Neural progenitor cell (in vitro differentiated cells): ENCODE measurements at regions not wholly inside any gene's neighbourhood (a gene's known extent, or its start where the extent isn't known, plus 50 kb on each side); places are given as distances from the start of the nearest gene placed in this dataset.

Experiments
- DNase-seq: peaks from one replicate; pipeline ENCODE4 v3.0.0-alpha.2; 2016; ENCODE audit warnings: low spot score
- H2AFZ ChIP-seq: fragments of 200-600 bp; sonication (generic); replicated peaks from 2 replicates; pipeline ENCODE4 v1.6.1; 2016; ENCODE audit warnings: antibody characterized with exemption
- H3F3A ChIP-seq: fragments of 200-600 bp; sonication (generic); 2 replicates; pipeline ENCODE4 v1.6.1; 2016; ENCODE audit warnings: antibody characterized with exemption, low read depth
- H3K27ac ChIP-seq: fragments of 200-600 bp; sonication (generic); 2 replicates; pipeline ENCODE4 v1.5.1; 2016; ENCODE audit warnings: mild to moderate bottlenecking
- H3K27me3 ChIP-seq: fragments of 200-600 bp; sonication (generic); 2 replicates; pipeline ENCODE4 v1.6.1; 2016; ENCODE audit warnings: mild to moderate bottlenecking, moderate library complexity
- H3K36me3 ChIP-seq: fragments of 200-600 bp; sonication (generic); 2 replicates; pipeline ENCODE4 v1.5.1; 2016
- H3K4me1 ChIP-seq: fragments of 200-600 bp; sonication (generic); 2 replicates; pipeline ENCODE4 v1.6.1; 2016; ENCODE audit warnings: mixed run types
- H3K4me2 ChIP-seq: fragments of 200-600 bp; sonication (generic); 2 replicates; pipeline ENCODE4 v1.6.1; 2016
- H3K4me3 ChIP-seq: fragments of 200-600 bp; sonication (generic); 2 replicates; pipeline ENCODE4 v1.5.1; 2016
- H3K79me2 ChIP-seq: fragments of 200-600 bp; sonication (generic); 2 replicates; pipeline ENCODE4 v1.6.1; 2016; ENCODE audit warnings: low read depth
- H3K9ac ChIP-seq: fragments of 200-600 bp; sonication (generic); 2 replicates; pipeline ENCODE4 v1.6.1; 2016
- H3K9me3 ChIP-seq: fragments of 200-600 bp; sonication (generic); 2 replicates; pipeline ENCODE4 v1.5.1; 2016; ENCODE audit warnings: low read depth
- H4K20me1 ChIP-seq: fragments of 200-600 bp; sonication (generic); 2 replicates; pipeline ENCODE4 v1.6.1; 2016; ENCODE audit warnings: low read depth
- H3K27ac Mint-ChIP-seq: 3 replicates; pipeline ENCODE4 v1.8.0; 2021; ENCODE audit warnings: mixed read lengths
- H3K27me3 Mint-ChIP-seq: 2 replicates; pipeline ENCODE4 v1.8.0; 2022; ENCODE audit warnings: low read depth, mild to moderate bottlenecking, inconsistent platforms, moderate library complexity, mixed read lengths; ENCODE audit not compliant: insufficient read depth
- H3K36me3 Mint-ChIP-seq: 3 replicates; pipeline ENCODE4 v1.8.0; 2021; ENCODE audit warnings: mixed read lengths
- H3K4me1 Mint-ChIP-seq: 3 replicates; pipeline ENCODE4 v1.8.0; 2021; ENCODE audit warnings: mixed read lengths
- H3K4me3 Mint-ChIP-seq: 3 replicates; pipeline ENCODE4 v1.8.0; 2021; ENCODE audit warnings: mild to moderate bottlenecking, moderate library complexity, mixed read lengths
- H3K9me3 Mint-ChIP-seq: 3 replicates; pipeline ENCODE4 v1.8.0; 2020; ENCODE audit warnings: mixed read lengths
- EZH2 ChIP-seq: fragments of 200-600 bp; sonication (generic); IDR thresholded peaks from 2 replicates; pipeline ENCODE4 v1.6.1; 2017; ENCODE audit warnings: antibody characterized with exemption, mild to moderate bottlenecking, moderate library complexity
- EZH2phosphoT487 ChIP-seq: fragments of 200-600 bp; sonication (generic); IDR thresholded peaks from 2 replicates; pipeline ENCODE4 v1.6.1; 2017; ENCODE audit warnings: antibody characterized with exemption
- TF ChIP-seq, protein P1 (sequence below): fragments of 200-600 bp; sonication (generic); IDR thresholded peaks from 2 replicates; pipeline ENCODE4 v1.5.1; 2017; ENCODE audit warnings: antibody characterized with exemption, mild to moderate bottlenecking

DNA sequence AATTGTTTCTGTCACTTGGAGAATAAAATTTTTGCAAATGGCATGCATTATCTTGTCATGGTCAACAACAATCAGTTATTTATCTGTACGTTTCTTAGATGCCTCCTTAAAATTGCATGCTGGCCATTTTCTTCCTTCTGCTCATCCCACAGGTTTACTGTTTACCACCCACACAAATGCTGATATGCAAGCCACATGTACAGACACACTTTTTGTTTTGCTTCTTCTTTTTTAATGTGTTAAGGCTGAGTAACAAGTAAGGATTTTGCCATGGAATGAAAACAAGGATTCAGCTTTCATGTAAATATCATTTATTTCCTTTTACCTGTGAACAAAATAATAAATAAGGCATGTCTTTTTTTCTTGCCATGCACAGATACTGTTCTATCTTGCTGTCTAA, 1077.1 kb upstream of the ZEB2 start:
- no peaks in the 10 kb centered on the region for H3F3A ChIP-seq
- H2AFZ ChIP-seq: no peak overlapping the region
- H3K79me2 ChIP-seq: no peaks in the 10 kb centered on the region
- Mint-ChIP-seq H3K27me3 (peaks cover 2% of the 10 kb centered on the region), H3K4me3 (no peak overlapping the region), H3K9me3 (peaks cover 2% of the 10 kb centered on the region), H3K4me1 (peaks cover 13% of the 10 kb centered on the region), H3K36me3 (no peaks in the 10 kb centered on the region), H3K27ac (no peak overlapping the region)
- no peak overlapping the region for H3K9ac ChIP-seq
- DNase-seq: no peak
- no peaks in the 10 kb centered on the region for H3K36me3 ChIP-seq
- H3K9me3 ChIP-seq: no peaks in the 10 kb centered on the region
- H3K4me2 ChIP-seq: no peak overlapping the region
- no peak overlapping the region for H3K27ac ChIP-seq
- no peak for TF ChIP-seq EZH2phosphoT487
- no peak for TF ChIP-seq EZH2
- TF ChIP-seq, protein P1, sequence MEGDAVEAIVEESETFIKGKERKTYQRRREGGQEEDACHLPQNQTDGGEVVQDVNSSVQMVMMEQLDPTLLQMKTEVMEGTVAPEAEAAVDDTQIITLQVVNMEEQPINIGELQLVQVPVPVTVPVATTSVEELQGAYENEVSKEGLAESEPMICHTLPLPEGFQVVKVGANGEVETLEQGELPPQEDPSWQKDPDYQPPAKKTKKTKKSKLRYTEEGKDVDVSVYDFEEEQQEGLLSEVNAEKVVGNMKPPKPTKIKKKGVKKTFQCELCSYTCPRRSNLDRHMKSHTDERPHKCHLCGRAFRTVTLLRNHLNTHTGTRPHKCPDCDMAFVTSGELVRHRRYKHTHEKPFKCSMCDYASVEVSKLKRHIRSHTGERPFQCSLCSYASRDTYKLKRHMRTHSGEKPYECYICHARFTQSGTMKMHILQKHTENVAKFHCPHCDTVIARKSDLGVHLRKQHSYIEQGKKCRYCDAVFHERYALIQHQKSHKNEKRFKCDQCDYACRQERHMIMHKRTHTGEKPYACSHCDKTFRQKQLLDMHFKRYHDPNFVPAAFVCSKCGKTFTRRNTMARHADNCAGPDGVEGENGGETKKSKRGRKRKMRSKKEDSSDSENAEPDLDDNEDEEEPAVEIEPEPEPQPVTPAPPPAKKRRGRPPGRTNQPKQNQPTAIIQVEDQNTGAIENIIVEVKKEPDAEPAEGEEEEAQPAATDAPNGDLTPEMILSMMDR: no peak
- H3K27me3 ChIP-seq: no peaks in the 10 kb centered on the region
- no peak overlapping the region for H3K4me3 ChIP-seq
- no peaks in the 10 kb centered on the region for H4K20me1 ChIP-seq
- H3K4me1 ChIP-seq: peaks cover 10% of the 10 kb centered on the region

DNA sequence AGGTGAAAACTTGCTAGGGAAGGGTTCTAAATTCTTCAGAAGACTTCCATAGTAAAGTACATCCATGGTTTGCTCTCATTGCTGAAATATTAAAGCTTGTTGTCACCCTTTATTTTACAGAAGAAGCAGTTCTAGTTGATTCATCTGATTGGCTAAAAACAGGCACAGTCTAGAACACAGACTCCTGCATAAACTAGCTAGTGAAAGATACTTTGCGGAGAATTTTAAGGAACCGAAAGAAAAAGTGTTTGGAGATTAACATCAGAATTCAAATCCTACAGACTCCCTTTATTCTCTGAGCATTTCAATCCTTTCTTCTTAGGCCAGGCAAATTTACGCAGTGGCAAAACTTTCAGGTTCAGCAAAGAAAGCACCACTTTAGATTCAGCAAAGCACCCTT, 1076.5 kb upstream of the ZEB2 start:
- Histone ChIP-seq H3F3A (no peaks in the 10 kb centered on the region), H3K27ac (no peak overlapping the region), H3K4me1 (peaks cover 15% of the 10 kb centered on the region), H3K27me3 (no peaks in the 10 kb centered on the region), H3K36me3 (no peaks in the 10 kb centered on the region), H3K9me3 (no peaks in the 10 kb centered on the region), H3K4me2 (no peak overlapping the region), H4K20me1 (no peaks in the 10 kb centered on the region), H3K79me2 (no peaks in the 10 kb centered on the region), H3K4me3 (no peak overlapping the region), H3K9ac (no peak overlapping the region), H2AFZ (no peak overlapping the region)
- Mint-ChIP-seq H3K27ac (no peak overlapping the region), H3K4me3 (no peak overlapping the region), H3K9me3 (peaks cover 2% of the 10 kb centered on the region), H3K4me1 (peaks cover 13% of the 10 kb centered on the region), H3K27me3 (peaks cover 2% of the 10 kb centered on the region), H3K36me3 (no peaks in the 10 kb centered on the region)
- no peak for TF ChIP-seq EZH2phosphoT487
- TF ChIP-seq EZH2: no peak
- TF ChIP-seq, protein P1: no peak
- no peak for DNase-seq

DNA sequence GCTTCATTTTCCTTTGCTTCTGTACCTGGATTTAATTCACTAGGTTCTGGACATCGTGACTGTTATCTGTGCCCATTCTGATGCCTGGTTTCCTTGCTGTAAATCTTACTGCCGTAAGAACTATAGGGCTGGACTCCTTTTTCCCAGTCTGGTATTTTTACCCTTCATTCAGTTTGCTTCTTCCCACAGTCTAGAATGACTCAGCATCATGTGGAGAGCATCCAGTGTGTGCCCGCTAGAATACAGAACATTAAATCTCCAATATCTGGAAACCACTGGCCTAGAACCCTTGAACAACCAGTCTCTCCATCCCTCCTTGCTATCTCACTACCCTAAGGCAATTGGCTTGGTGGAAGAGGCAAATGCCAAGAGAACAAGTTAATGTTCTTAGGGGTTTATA, 1075.4 kb upstream of the ZEB2 start:
- Histone ChIP-seq H3K36me3 (no peaks in the 10 kb centered on the region), H2AFZ (no peak overlapping the region), H3K4me1 (peaks cover 19% of the 10 kb centered on the region), H3K9ac (no peak overlapping the region), H3K4me3 (no peak overlapping the region), H3K4me2 (no peak overlapping the region), H3K79me2 (no peaks in the 10 kb centered on the region), H3F3A (no peaks in the 10 kb centered on the region), H4K20me1 (no peaks in the 10 kb centered on the region), H3K27me3 (no peaks in the 10 kb centered on the region), H3K9me3 (no peaks in the 10 kb centered on the region), H3K27ac (no peak overlapping the region)
- H3K27me3 Mint-ChIP-seq: peaks cover 2% of the 10 kb centered on the region
- TF ChIP-seq, protein P1: no peak
- TF ChIP-seq EZH2 (no peak), EZH2phosphoT487 (no peak)
- no peak for DNase-seq
- peaks cover 2% of the 10 kb centered on the region for H3K9me3 Mint-ChIP-seq
- H3K4me3 Mint-ChIP-seq: no peak overlapping the region
- no peak overlapping the region for H3K27ac Mint-ChIP-seq
- H3K36me3 Mint-ChIP-seq: no peaks in the 10 kb centered on the region
- peaks cover 13% of the 10 kb centered on the region for H3K4me1 Mint-ChIP-seq
